Central memory CD8-positive, alpha-beta T cell (primary cell): ENCODE measurements at regions not wholly inside any gene's neighbourhood (a gene's known extent, or its start where the extent isn't known, plus 50 kb on each side); places are given as distances from the start of the nearest gene placed in this dataset.
A peak's percentile ranks its signal among the peaks of the same experiment; 100 is the strongest.

Source experiments
- ATAC-seq: fragments of 150-1000 bp; cut with Tn5 transposase; replicated peaks from 2 replicates; pipeline ENCODE4 v1.10.0; 2022; ENCODE audit warnings: mild to moderate bottlenecking, moderate FRiP score, moderate number of reproducible peaks; ENCODE audit not compliant: poor library complexity, severe bottlenecking; ENCODE audit errors: extremely low read depth
- DNase-seq, 2 donors: peaks; one replicate each; pipeline ENCODE4 v3.0.0; 2021; ENCODE audit warnings: low spot score in 2 of 2
- H3K27ac Mint-ChIP-seq: one replicate; pipeline ENCODE4 v1.8.0; 2022; ENCODE audit warnings: low read depth, mild to moderate bottlenecking, moderate library complexity, mixed read lengths
- H3K27me3 Mint-ChIP-seq: one replicate; pipeline ENCODE4 v1.8.0; 2022; ENCODE audit warnings: mixed read lengths
- H3K36me3 Mint-ChIP-seq: one replicate; pipeline ENCODE4 v1.8.0; 2022; ENCODE audit warnings: mild to moderate bottlenecking, moderate library complexity, mixed read lengths; ENCODE audit not compliant: insufficient read depth
- H3K4me1 Mint-ChIP-seq: one replicate; pipeline ENCODE4 v1.8.0; 2022; ENCODE audit warnings: mixed read lengths
- H3K4me3 Mint-ChIP-seq: one replicate; pipeline ENCODE4 v1.8.0; 2022; ENCODE audit warnings: mild to moderate bottlenecking, moderate library complexity, mixed read lengths
- H3K9me3 Mint-ChIP-seq: one replicate; pipeline ENCODE4 v1.8.0; 2022; ENCODE audit warnings: mixed read lengths

GRCh38 chr17:73711184-73711583, 66.9 kb upstream of the SDK2 start:
- DNase-seq, result no peak
- H3K27ac Mint-ChIP-seq, result no peak overlapping the region

GRCh38 chr17:73711916-73712315, 67.7 kb upstream of the SDK2 start:
- Mint-ChIP-seq H3K9me3 (no peaks in the 10 kb centered on the region), H3K36me3 (no peaks in the 10 kb centered on the region), H3K27me3 (peaks cover 64% of the 10 kb centered on the region), H3K4me3 (no peak overlapping the region), H3K27ac (no peak overlapping the region), H3K4me1 (peaks cover 12% of the 10 kb centered on the region)
- ATAC-seq, result no peak
- DNase-seq, result no peak

More at GRCh38 chr17:73711184-73711583, 66.9 kb upstream of the SDK2 start:
- Mint-ChIP-seq H3K4me3 (no peak overlapping the region), H3K36me3 (no peaks in the 10 kb centered on the region), H3K27me3 (peaks cover 62% of the 10 kb centered on the region), H3K4me1 (peaks cover 12% of the 10 kb centered on the region), H3K9me3 (no peaks in the 10 kb centered on the region)
- no peak for ATAC-seq

- Mint-ChIP-seq H3K27me3 (peaks cover 55% of the 10 kb centered on the region), H3K36me3 (no peaks in the 10 kb centered on the region), H3K4me1 (peaks cover 12% of the 10 kb centered on the region), H3K4me3 (no peak overlapping the region), H3K27ac (no peak overlapping the region), H3K9me3 (no peaks in the 10 kb centered on the region)
- DNase-seq (no peak), ATAC-seq (no peak)
These were observed 68.9 kb upstream of the SDK2 start for GRCh38 chr17:73713136-73713535.

GRCh38 chr17:73715769-73716168, 71.5 kb upstream of the SDK2 start:
- peaks cover 37% of the 10 kb centered on the region for H3K27me3 Mint-ChIP-seq
- no peak for ATAC-seq
- no peaks in the 10 kb centered on the region for H3K9me3 Mint-ChIP-seq
- H3K4me3 Mint-ChIP-seq, result no peak overlapping the region
- H3K4me1 Mint-ChIP-seq, result peaks cover 5% of the 10 kb centered on the region
- DNase-seq, result no peak
- H3K36me3 Mint-ChIP-seq, result no peaks in the 10 kb centered on the region
- no peak overlapping the region for H3K27ac Mint-ChIP-seq

GRCh38 chr17:73717690-73718089, 73.4 kb upstream of the SDK2 start:
- Mint-ChIP-seq H3K36me3 (no peaks in the 10 kb centered on the region), H3K27me3 (peaks cover 26% of the 10 kb centered on the region), H3K4me3 (no peak overlapping the region), H3K27ac (no peak overlapping the region), H3K9me3 (no peaks in the 10 kb centered on the region), H3K4me1 (peaks cover 10% of the 10 kb centered on the region)
- ATAC-seq (no peak), DNase-seq (no peak)

GRCh38 chr17:73718362-73718761, 74.1 kb upstream of the SDK2 start:
- peaks cover 15% of the 10 kb centered on the region for H3K4me1 Mint-ChIP-seq
- DNase-seq, result no peak
- no peak for ATAC-seq
- no peak overlapping the region for H3K27ac Mint-ChIP-seq
- no peaks in the 10 kb centered on the region for H3K36me3 Mint-ChIP-seq
- peaks cover 19% of the 10 kb centered on the region for H3K27me3 Mint-ChIP-seq
- no peak overlapping the region for H3K4me3 Mint-ChIP-seq
- no peaks in the 10 kb centered on the region for H3K9me3 Mint-ChIP-seq

GRCh38 chr17:73718912-73719311, 74.7 kb upstream of the SDK2 start:
- H3K27ac Mint-ChIP-seq, result no peak overlapping the region
- no peak overlapping the region for H3K4me3 Mint-ChIP-seq
- no peaks in the 10 kb centered on the region for H3K36me3 Mint-ChIP-seq
- no peak for ATAC-seq
- DNase-seq, result no peak
- H3K27me3 Mint-ChIP-seq, result peaks cover 14% of the 10 kb centered on the region
- H3K4me1 Mint-ChIP-seq, result peaks cover 18% of the 10 kb centered on the region
- H3K9me3 Mint-ChIP-seq, result no peaks in the 10 kb centered on the region

GRCh38 chr17:73719588-73720071, 75.4 kb upstream of the SDK2 start:
- peaks cover 18% of the 10 kb centered on the region for H3K4me1 Mint-ChIP-seq
- H3K27me3 Mint-ChIP-seq, result peaks cover 12% of the 10 kb centered on the region
- DNase-seq (no peak), ATAC-seq (no peak)
- no peaks in the 10 kb centered on the region for H3K36me3 Mint-ChIP-seq
- H3K4me3 Mint-ChIP-seq, result no peak overlapping the region
- H3K27ac Mint-ChIP-seq, result no peak overlapping the region
- no peaks in the 10 kb centered on the region for H3K9me3 Mint-ChIP-seq

GRCh38 chr17:73720187-73720834, 76.1 kb upstream of the SDK2 start:
- H3K27me3 Mint-ChIP-seq, result peaks cover 11% of the 10 kb centered on the region
- H3K36me3 Mint-ChIP-seq, result no peaks in the 10 kb centered on the region
- H3K4me1 Mint-ChIP-seq, result peaks cover 18% of the 10 kb centered on the region
- no peak overlapping the region for H3K27ac Mint-ChIP-seq
- no peaks in the 10 kb centered on the region for H3K9me3 Mint-ChIP-seq
- H3K4me3 Mint-ChIP-seq, result no peak overlapping the region
- DNase-seq (peak in 1 of 2 donors; percentile 19), ATAC-seq (no peak)

GRCh38 chr17:73722165-73722564, 77.9 kb upstream of the SDK2 start:
- no peaks in the 10 kb centered on the region for H3K9me3 Mint-ChIP-seq
- peak; percentile 92 for ATAC-seq
- H3K36me3 Mint-ChIP-seq, result no peaks in the 10 kb centered on the region
- peak overlapping the region; percentile 14 for H3K4me3 Mint-ChIP-seq
- no peaks in the 10 kb centered on the region for H3K27me3 Mint-ChIP-seq
- H3K4me1 Mint-ChIP-seq, result peaks cover 18% of the 10 kb centered on the region
- peak overlapping the region; percentile 33 for H3K27ac Mint-ChIP-seq
- peak in 1 of 2 donors; percentile 19 for DNase-seq

GRCh38 chr17:73723317-73723716, 79.1 kb upstream of the SDK2 start:
- H3K36me3 Mint-ChIP-seq, result no peaks in the 10 kb centered on the region
- no peak overlapping the region for H3K27ac Mint-ChIP-seq
- H3K9me3 Mint-ChIP-seq, result no peaks in the 10 kb centered on the region
- ATAC-seq, result no peak
- no peaks in the 10 kb centered on the region for H3K27me3 Mint-ChIP-seq
- H3K4me3 Mint-ChIP-seq, result no peak overlapping the region
- DNase-seq, result no peak
- peaks cover 18% of the 10 kb centered on the region for H3K4me1 Mint-ChIP-seq

- DNase-seq (no peak), ATAC-seq (no peak)
- Mint-ChIP-seq H3K4me3 (no peak overlapping the region), H3K27ac (no peak overlapping the region), H3K4me1 (peaks cover 18% of the 10 kb centered on the region), H3K27me3 (peaks cover 9% of the 10 kb centered on the region), H3K36me3 (no peaks in the 10 kb centered on the region), H3K9me3 (no peaks in the 10 kb centered on the region)
These were observed 80.1 kb upstream of the SDK2 start for GRCh38 chr17:73724341-73724740.

- Mint-ChIP-seq H3K27ac (no peak overlapping the region), H3K27me3 (peaks cover 13% of the 10 kb centered on the region), H3K4me3 (no peak overlapping the region), H3K9me3 (no peaks in the 10 kb centered on the region), H3K36me3 (no peaks in the 10 kb centered on the region), H3K4me1 (peaks cover 18% of the 10 kb centered on the region)
- DNase-seq, result no peak
- no peak for ATAC-seq
These were observed 80.7 kb upstream of the SDK2 start for GRCh38 chr17:73724990-73725389.
